ENCODE measurements at regions not wholly inside any gene's neighbourhood (a gene's known extent, or its start where the extent isn't known, plus 50 kb on each side); places are given as distances from the start of the nearest gene placed in this dataset.

DNA sequence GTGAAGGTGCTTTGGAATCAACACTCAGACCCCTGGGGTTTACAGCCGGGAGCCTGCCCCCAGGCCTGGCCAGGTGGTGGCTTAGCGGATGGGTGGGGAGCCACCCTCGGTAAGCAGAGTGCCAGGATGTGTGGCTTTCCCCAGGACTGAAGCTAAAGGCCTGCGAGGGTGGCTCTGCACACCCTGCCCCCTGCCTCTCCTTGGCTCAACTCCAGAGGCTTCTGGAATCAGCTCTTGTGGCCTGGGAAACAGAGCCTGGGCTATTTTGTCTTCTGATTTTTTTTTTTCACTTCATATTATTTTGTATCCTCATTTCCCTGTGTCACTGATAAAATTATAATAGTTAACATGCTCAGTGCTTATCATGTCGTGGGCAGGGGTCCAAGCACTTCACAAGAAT lies 79.8 kb downstream of the RHOB start:
- DNase-seq (ENCODE audit: insufficient read length, low spot score) (no peak), FAIRE-seq (no peak)
- no peak for TF ChIP-seq POLR2A (IDR thresholded peaks at IDR 0.05; ENCODE audit: low read depth, low read length)

DNA sequence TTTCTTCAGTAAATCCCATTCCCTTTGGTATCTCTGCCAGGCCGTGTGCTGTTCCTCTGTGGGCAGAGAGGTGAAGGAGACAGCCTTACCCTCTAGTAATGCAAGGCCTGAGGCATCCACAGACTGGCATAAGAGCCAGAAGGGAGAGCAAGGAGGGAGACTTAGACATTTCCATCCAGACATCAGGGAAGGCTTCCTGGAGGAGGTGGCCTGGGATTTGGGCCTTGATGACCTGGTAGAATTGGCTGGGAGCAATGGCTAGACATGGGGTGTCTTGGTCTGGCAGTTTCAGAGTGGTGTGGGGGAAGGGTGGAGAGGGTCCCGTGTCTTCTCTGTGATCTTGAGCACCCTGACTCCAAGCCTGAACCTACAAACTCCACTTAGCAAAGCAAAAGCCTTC lies 81.8 kb downstream of the RHOB start:
- no peak for TF ChIP-seq POLR2A (IDR thresholded peaks at IDR 0.05; ENCODE audit: low read depth, low read length)
- no peak for FAIRE-seq
- no peak for DNase-seq (ENCODE audit: insufficient read length, low spot score)

DNA sequence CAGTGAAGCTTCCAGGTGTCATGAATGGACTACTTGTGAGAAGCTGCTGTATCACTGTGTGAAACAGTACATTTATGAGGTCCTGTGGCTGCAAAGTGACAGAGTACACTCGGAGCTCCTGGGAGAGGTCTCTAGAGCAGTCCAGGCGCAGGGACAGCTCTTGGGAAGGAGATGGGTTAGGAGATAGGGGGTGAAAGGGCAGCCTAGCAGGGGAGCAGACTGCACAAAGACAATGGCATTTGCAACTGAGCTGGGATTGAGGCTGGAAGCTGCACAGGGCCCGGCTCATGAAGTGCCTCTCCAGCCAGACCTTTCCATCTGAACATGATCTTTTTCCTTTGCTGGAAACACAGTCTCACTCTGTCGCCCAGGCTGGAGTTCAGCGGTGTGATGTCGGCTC lies 83.6 kb downstream of the RHOB start:
- no peak for TF ChIP-seq POLR2A (IDR thresholded peaks at IDR 0.05; ENCODE audit: low read depth, low read length)
- DNase-seq (ENCODE audit: insufficient read length, low spot score) = no peak
- FAIRE-seq = no peak

DNA sequence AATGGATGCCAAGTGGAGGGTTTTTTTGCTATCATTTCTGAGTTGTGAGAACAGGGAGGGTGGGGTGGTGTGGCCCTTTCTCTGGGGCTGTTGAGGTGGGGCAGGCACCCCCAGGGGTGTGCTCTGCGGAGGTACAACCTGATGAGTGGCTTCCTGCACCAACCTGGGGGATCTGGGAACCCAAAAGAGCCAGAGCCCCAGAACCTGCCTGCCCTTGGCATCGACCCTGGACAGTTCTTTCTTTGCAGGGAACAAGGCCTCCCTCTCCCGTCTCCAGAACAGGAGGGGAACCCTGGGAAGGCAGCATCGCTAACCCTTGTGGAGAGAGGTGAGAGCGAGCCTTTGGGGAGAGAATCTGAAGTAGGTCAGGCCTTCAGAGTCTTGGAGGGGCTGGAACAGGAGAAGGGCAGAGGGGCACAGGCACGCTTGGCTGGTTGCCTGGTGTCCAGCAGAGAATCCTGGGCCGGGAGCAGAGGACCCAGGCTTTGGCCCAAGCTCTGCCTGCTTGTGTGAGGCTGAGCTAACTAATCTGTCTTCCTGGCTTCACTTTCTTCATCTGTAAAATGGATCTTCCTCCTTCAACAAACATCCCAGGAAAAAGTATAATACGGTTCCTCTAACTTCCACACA lies 84.9 kb downstream of the RHOB start:
- no peak for FAIRE-seq
- DNase-seq (ENCODE audit: insufficient read length, low spot score) = no peak
- TF ChIP-seq POLR2A (IDR thresholded peaks at IDR 0.05; ENCODE audit: low read depth, low read length) = no peak

DNA sequence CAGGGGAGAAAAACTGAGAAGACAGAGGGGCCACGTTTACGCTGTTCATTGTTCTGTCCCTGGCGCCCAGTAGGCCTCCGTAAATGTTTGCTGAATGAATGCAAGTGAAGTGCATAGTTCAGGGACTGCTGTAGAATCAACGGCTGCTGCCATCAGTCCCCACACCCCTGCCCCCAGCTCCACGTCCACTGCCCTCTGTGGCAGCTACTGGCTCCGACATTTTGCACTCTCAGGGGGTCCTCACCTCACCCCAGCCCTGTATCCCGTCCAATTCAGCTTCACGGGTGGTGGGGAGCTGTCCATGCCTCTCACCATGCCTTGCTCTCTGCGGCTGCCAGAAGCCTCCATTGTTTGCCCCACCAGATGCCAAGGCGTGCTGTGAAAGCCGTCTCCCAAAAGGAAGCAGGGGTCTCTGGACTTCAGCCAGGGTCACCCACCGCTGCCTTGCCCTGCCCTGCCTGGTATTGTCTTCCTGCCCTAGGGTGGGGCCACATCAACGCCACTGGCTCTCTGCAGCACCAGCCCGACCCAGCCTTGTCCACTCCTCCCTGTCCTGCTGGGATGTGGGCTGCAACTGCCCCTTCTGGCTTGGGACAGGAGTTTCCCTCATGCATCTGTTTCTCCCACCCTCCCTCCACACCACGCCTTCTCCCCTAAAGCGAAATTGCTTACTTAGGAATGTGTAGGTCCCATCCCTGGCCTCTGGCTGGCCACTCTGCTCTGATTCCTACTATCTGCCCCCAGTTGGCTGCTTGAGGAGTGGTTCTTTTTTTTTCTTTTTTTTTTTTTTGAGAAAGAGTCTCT lies 86.0 kb downstream of the RHOB start:
- no peak for TF ChIP-seq POLR2A (IDR thresholded peaks at IDR 0.05; ENCODE audit: low read depth, low read length)
- no peak for DNase-seq (ENCODE audit: insufficient read length, low spot score)
- FAIRE-seq = no peak

DNA sequence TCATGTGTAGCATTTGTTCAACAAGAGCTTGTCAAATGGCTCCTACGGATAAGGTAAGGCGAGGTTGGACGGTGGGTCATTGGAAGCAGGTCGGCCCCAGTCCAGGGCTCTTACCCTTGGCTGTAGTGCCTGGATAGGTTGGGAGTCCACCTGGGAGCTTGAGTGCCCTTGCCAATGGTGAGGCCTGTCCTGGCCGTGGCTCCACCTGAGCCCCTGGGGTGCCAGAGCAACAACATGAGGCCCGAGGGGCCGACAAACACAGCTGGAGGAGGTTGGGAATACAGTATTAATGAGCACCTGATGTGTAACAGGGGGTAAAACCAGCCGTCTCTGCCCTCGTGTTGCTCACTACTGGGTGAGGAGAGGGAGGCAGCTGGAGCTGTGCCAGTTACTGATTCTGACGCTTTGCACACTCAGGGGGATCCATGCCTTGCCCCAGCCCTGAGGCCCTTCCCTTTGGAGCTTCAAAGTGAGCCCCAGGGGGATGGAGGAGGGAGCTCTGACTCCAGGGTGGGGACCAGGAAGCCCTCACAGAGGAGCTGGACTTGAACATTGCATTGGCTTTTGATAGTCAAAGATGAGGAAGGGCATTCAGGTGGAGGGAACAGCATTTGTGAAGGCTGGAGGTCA lies 87.2 kb downstream of the RHOB start:
- no peak for DNase-seq (ENCODE audit: insufficient read length, low spot score)

DNA sequence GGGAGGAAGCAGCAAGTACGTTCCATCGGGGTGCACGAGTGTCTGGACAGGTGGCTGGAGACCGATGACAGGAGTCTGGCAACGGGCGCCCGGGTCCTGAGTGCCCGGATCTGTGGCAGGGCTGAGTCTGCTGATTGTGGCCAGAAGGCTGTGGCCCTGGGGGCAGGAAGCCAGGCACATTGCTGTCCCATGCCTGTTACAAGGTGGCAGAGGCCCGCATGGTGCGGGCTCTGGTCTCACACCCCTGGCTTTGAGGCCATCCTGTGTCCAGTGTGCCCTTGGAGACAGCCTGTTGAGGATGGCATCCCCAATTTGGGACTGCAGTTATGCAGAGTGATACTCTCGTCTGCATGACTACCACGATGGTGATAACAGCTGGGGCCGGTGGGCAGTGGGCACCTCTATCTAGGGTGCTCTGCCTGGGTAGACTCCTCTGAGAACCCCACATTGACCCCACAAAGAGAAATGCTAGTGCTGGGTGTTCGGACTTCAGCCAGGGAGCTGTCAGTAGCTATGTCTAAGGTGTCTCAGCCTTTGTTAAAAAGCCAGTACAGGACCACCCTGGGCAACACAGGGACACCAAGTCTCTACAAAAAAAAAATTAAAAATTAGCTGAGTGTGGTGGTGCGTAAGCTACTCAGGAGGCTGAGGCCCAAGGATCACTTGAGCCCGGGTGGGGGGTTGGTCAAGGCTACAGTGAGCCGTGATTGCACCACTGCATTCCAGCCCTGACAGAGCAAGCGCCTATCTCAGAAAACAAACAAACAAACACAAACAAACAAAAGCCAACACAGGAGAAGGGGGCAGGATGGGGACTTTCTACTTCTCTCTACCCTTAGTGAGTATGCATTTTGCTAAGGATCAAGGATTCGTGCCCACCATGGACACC lies 88.3 kb downstream of the RHOB start:
- TF ChIP-seq POLR2A (IDR thresholded peaks at IDR 0.05; ENCODE audit: low read depth, low read length) = no peak
- no peak for FAIRE-seq
- no peak for DNase-seq (ENCODE audit: insufficient read length, low spot score)

More for the DNA sequence above, 87.2 kb downstream of the RHOB start:
- no peak for TF ChIP-seq POLR2A (IDR thresholded peaks at IDR 0.05; ENCODE audit: low read depth, low read length)
- FAIRE-seq = no peak

DNA sequence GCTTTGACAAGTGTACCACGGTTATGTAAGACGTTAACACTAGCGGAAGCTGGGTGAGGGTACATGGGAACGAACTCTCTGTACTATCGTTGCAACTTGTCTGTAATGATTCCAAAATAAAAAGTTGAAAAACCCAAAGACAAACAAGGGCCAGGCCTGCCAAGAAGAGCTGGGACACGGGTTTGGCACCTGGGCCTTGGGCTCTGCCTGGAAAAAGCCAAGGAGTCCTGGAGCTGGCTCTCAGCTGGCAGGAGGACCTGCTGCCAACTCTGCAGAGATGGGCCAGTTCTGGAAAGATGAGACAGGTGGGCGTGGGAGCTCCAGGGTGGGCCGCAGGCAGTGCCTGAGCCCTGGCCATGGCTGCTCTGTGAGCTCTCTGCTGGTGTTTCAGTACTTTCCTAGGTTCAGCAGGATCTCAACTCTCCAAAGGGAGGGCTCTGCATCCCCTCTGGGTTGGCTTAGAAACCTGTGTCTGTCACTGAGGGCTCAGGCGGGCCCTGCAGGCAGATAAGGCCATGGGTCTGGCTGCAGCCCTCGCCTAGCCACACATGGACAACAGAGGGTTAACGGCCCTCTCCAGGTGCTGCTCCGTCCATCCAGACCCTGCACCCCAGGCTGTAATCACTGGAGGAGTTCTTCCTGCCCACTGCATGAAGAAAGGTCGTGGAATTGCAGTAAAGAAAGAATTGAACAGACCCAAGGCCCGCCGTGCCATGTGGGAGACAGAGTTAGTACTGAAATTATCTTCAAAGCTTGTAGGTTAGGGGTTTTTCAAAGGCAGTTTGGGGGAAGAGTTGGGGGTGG lies 89.9 kb downstream of the RHOB start:
- TF ChIP-seq POLR2A (IDR thresholded peaks at IDR 0.05; ENCODE audit: low read depth, low read length) = no peak
- no peak for DNase-seq (ENCODE audit: insufficient read length, low spot score)

DNA sequence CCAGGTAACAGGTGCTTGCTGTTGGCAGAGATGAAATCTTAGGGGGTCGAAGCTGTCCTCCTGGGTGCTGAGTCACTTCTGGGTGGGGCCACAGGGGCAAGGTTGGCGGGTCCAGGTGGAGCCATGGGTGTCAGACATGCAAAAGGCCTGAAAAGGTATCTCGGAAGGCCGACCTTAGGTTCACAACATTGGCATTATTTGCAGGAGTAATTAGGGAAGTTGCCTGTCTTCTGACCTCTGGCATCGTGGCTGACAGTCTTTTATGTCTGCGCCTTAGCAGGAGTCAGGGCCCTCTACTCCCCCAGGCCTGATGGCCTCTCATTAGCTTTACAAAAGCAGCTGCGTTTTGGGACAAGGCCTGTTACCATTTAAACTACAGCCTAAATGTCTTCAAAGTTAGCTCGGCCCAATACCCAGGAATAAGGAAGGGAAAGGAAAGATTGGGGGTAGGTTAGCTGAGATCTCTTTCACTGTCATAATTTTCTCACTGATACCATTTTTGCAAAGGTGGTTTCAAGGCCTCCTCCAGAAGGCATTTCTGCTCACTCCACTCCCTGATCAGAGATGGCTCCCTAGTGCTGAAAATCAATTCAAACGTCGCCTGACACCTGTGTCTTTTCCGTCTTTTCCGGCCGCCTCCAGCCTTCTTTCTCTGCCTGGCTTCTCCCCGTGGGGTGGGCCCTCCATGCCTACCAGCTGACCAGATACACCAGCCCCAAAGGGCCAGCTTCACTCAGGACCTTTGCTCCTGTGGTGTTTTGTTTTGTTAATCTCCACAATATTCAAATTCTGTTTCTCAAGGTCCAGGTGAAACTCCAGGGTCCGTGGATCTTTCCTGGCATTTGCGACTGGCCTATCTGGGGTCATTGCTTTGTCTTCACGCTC lies 90.8 kb downstream of the RHOB start:
- TF ChIP-seq POLR2A (IDR thresholded peaks at IDR 0.05; ENCODE audit: low read depth, low read length) = no peak
- DNase-seq (ENCODE audit: insufficient read length, low spot score) (no peak), FAIRE-seq (no peak)

More for the DNA sequence above, 89.9 kb downstream of the RHOB start:
- FAIRE-seq = no peak

DNA sequence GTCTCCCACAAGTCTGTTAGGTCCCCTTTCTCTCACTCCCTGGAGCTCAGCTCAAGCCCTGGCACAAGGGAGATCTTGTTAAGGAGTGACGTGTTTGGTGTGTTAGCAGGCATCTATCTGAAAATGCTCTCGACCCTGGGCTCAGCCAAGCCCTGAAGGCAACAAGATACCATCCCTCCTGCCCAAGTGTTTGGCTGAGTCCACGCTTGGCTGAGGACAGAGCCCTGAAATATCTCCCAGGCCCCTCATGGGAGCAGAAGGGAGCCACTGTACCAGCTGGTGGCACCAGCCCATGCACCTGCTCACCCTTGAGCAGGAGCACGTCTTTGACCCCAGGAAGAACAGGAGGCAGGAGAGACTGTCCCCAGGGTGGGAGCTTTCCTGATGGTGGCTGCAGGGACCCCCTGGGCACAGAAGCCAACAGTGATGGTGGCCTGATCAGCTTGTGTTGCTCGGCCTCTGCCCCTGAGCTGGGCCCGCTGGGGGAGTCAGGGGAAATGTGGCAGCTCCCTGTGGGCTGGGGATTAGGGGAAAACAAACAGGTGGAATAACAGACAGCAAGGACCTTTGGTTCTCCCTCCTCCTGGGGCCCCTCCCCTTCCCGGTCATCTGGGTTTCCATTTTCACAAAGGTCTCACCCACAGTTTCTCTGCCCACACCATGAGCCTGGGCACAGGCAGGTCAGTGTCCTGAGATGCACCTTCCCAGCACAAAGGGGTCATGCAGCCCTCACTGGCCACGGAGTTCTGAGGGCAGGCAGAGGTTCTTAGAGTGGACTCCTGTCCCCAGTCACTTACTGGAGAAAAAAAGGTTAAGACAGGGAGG lies 91.6 kb downstream of the RHOB start:
- no peak for DNase-seq (ENCODE audit: insufficient read length, low spot score)
- TF ChIP-seq POLR2A (IDR thresholded peaks at IDR 0.05; ENCODE audit: low read depth, low read length) = no peak
- FAIRE-seq = no peak

DNA sequence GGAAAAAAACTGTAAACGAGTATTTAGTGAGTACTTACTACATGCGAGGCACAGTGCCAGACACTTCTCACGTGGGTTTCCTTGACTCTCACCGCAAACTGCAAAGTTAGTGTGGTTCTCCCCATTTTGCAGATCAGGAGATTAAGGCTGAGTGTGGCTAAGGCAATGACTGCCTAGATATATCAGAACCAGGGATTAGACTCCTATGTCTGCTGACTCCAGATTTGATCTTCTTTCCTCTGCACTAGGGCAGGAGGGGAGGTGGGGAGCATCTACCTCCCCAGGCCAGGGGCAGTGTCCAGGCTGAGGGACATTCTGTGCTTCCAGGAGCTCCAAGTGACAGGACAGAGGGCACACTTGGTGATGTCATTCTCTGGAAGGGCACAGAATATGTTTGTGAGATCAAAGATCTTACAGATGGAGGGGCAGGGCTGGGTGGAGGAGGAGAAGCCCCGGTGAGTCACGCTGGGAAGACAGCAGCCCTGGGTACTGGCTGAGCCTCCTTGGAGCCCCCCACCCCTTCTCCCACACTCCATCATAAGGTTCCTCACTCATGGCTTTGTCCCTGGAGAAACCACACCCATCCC lies 92.4 kb downstream of the RHOB start:
- FAIRE-seq (no peak), DNase-seq (ENCODE audit: insufficient read length, low spot score) (no peak)
- no peak for TF ChIP-seq POLR2A (IDR thresholded peaks at IDR 0.05; ENCODE audit: low read depth, low read length)
